ENCODE measurements at regions not wholly inside any gene's neighbourhood (a gene's known extent, or its start where the extent isn't known, plus 50 kb on each side); places are given as distances from the start of the nearest gene placed in this dataset.

DNA sequence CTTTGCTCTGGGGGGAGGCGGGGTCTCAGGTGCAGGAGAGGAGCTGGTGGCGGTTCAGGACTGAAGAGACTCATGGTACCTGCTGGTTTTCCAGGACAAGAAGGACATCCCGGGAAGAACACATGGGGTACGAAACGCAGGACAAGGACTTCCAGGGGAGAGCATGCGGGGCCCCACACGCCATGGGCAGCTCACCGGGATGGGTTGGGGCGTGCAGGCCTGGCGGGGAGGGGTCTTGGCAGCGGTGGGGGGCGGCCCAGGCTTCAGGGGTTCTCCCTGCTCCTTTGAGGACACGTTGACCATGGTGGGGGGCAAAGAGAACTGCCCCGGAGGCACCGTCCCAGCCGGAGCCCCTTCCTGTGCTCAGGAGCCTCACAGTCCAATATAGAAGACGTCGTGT lies 673.2 kb downstream of the BRD1 start:
- Histone ChIP-seq H3K4me3 (no peak overlapping the region), H3K27ac (no peak overlapping the region), H3K9me3 (peaks cover 0 to 6% (median 0%) of the 10 kb centered on the region in 4 donors), H3K4me1 (no peaks in the 10 kb centered on the region), H3K27me3 (peaks cover 0 to 79% (median 3%) of the 10 kb centered on the region in 3 donors), H3K36me3 (no peaks in the 10 kb centered on the region)
- intact Hi-C loops (cut with DNase I; ENCODE audit: low total_unique reads), result no loop called here
- 68 to 81% (median 78%) methylated on average over 17 to 18 of the region's 18 CpGs for WGBS, 5 donors
- no peak for DNase-seq
- TF ChIP-seq POLR2A (IDR thresholded peaks at IDR 0.05), result no peak
- TF ChIP-seq POLR2AphosphoS5 (IDR thresholded peaks at IDR 0.05), result no peak
- TF ChIP-seq, protein P1, sequence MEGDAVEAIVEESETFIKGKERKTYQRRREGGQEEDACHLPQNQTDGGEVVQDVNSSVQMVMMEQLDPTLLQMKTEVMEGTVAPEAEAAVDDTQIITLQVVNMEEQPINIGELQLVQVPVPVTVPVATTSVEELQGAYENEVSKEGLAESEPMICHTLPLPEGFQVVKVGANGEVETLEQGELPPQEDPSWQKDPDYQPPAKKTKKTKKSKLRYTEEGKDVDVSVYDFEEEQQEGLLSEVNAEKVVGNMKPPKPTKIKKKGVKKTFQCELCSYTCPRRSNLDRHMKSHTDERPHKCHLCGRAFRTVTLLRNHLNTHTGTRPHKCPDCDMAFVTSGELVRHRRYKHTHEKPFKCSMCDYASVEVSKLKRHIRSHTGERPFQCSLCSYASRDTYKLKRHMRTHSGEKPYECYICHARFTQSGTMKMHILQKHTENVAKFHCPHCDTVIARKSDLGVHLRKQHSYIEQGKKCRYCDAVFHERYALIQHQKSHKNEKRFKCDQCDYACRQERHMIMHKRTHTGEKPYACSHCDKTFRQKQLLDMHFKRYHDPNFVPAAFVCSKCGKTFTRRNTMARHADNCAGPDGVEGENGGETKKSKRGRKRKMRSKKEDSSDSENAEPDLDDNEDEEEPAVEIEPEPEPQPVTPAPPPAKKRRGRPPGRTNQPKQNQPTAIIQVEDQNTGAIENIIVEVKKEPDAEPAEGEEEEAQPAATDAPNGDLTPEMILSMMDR (IDR thresholded peaks at IDR 0.05), result no peak
- TF ChIP-seq EP300 (IDR thresholded peaks at IDR 0.05), result no peak

DNA sequence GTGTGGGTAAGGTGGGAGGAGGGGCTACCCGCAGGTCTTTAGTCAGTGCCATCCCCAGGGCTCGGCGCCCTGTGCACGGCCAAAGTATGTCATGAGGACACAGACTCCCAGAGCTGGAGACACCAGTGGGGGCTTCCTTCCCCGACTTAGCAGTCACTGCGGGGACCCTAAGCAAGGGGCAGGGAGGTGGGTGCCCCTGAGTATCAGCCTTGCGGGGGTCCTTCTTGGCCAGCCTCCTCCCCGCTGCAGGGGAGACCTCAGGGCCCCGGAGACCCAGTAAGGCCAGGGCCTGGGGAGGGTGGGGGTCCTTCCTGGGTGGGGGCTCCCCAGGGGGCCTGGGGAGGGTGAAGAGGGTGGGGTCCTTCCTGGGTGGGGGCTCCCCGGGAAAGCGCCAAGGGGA lies 673.8 kb downstream of the BRD1 start:
- H3K36me3 ChIP-seq, result no peaks in the 10 kb centered on the region
- H3K27me3 ChIP-seq, result peaks cover 0 to 75% (median 3%) of the 10 kb centered on the region in 3 donors
- H3K27ac ChIP-seq, result no peak overlapping the region
- no peak overlapping the region for H3K4me3 ChIP-seq
- intact Hi-C loops (cut with DNase I; ENCODE audit: low total_unique reads), result no loop called here
- 84 to 94% (median 89%) methylated on average over 8 to 11 of the region's 11 CpGs for WGBS, 5 donors
- peaks cover 0 to 6% (median 0%) of the 10 kb centered on the region in 4 donors for H3K9me3 ChIP-seq
- TF ChIP-seq POLR2AphosphoS5 (IDR thresholded peaks at IDR 0.05), result no peak
- no peak for TF ChIP-seq POLR2A (IDR thresholded peaks at IDR 0.05)
- TF ChIP-seq, protein P1 (IDR thresholded peaks at IDR 0.05), result no peak
- TF ChIP-seq EP300 (IDR thresholded peaks at IDR 0.05), result no peak
- no peak for DNase-seq
- no peaks in the 10 kb centered on the region for H3K4me1 ChIP-seq

DNA sequence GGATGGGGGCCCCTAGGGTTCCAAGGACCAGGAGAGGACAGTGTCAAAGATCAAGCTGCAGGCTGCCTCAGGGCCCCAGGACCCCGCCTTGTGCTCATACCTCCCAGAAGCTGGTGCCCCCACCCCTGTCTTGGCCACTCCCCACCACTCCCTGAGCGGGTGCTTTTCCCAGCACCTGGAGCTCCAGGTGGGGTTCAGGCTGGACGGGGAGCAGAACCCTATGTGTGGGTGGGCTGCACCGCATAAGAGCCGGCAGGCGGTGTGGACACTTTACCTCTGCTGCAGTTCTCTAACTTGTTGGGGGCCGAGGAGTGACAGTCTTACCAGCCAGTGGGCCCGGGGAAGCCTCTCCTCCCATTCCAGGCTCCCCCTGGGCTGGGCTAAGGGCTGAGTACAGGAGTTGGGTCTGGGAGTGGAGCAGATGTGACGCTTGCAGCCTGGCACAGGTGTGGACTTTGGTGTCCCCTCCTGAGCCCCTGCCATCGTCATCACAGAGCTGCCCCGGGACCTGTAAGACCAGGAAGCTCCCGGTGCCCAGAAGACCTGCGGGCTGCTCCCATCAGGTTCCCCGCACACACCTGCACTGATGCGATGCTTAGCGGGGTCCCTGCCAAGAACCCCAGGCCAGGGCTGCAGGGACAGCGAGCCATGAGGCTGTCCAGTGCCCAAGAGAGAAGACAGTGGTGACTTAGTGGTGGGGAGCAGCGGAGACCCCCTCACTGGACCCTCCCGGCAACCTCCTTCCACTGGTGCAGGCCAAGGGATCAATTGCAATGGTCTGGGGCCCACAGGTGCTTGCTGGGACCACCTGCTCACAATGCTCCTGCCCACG lies 674.5 kb downstream of the BRD1 start:
- H3K9me3 ChIP-seq, result peaks cover 0 to 6% (median 0%) of the 10 kb centered on the region in 4 donors
- H3K27me3 ChIP-seq, result peaks cover 0 to 72% (median 3%) of the 10 kb centered on the region in 3 donors
- no peaks in the 10 kb centered on the region for H3K4me1 ChIP-seq
- no peak overlapping the region for H3K4me3 ChIP-seq
- no peak for DNase-seq
- 61 to 76% (median 69%) methylated on average over 10 to 20 of the region's 20 CpGs for WGBS, 5 donors
- H3K36me3 ChIP-seq, result no peaks in the 10 kb centered on the region
- no peak overlapping the region for H3K27ac ChIP-seq
- intact Hi-C loops (cut with DNase I; ENCODE audit: low total_unique reads), result no loop called here
- TF ChIP-seq POLR2A (IDR thresholded peaks at IDR 0.05) (no peak), POLR2AphosphoS5 (IDR thresholded peaks at IDR 0.05) (no peak), EP300 (IDR thresholded peaks at IDR 0.05) (no peak)
- TF ChIP-seq, protein P1 (IDR thresholded peaks at IDR 0.05), result no peak

DNA sequence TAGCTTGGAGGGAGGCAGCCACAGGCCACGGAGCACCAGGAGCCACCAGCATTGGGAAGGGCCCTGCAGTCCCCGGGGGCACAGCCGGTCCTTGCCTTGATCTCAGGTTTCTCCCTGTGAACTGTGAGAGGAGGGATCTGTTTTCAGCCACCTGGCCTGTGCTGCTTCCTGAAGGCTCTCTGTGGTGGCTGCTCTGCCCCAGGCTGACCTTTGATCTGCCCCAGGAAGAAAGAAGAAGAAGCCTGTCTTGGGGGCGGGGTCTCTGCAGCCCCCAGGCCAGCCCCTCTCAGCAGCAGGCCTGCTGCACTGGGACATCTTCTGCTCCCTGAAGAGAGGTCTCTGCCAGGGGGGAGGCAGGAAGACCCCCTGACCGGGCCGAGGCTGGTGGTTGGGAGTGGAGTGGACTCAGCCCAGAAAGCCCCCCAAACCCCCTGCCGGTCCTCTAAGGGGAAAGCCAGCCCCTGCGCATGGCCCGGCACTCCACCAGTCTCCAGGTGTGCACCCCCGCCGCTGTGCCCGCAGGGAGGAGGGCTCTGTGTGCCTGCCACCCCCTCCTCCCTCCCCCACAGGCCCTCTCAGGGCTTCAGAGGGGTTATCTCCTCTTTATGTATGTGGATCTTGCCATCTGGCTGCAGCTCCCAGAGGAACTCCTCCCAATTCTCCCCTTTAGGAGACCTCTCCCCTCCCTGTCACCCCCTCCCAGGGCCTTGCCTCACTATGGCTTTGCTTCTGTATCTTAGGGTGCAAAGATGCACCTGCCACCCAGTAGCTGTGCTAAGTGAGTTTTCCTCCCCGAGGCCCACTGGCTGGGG lies 675.3 kb downstream of the BRD1 start:
- 17 to 33% (median 20%) methylated on average over 8 to 13 of the region's 13 CpGs for WGBS, 5 donors
- DNase-seq, result no peak
- no peaks in the 10 kb centered on the region for H3K4me1 ChIP-seq
- H3K27me3 ChIP-seq, result peaks cover 0 to 71% (median 3%) of the 10 kb centered on the region in 3 donors
- no peaks in the 10 kb centered on the region for H3K36me3 ChIP-seq
- no peak overlapping the region for H3K27ac ChIP-seq
- no peak for TF ChIP-seq POLR2A (IDR thresholded peaks at IDR 0.05)
- TF ChIP-seq, protein P1 (IDR thresholded peaks at IDR 0.05), result no peak
- TF ChIP-seq EP300 (IDR thresholded peaks at IDR 0.05), result no peak
- TF ChIP-seq POLR2AphosphoS5 (IDR thresholded peaks at IDR 0.05), result no peak
- H3K4me3 ChIP-seq, result no peak overlapping the region
- H3K9me3 ChIP-seq, result peaks cover 0 to 6% (median 0%) of the 10 kb centered on the region in 4 donors
- intact Hi-C loops (cut with DNase I; ENCODE audit: low total_unique reads), result no loop called here
